ENCODE measurements at regions not wholly inside any gene's neighbourhood (a gene's known extent, or its start where the extent isn't known, plus 50 kb on each side); places are given as distances from the start of the nearest gene placed in this dataset.

DNA sequence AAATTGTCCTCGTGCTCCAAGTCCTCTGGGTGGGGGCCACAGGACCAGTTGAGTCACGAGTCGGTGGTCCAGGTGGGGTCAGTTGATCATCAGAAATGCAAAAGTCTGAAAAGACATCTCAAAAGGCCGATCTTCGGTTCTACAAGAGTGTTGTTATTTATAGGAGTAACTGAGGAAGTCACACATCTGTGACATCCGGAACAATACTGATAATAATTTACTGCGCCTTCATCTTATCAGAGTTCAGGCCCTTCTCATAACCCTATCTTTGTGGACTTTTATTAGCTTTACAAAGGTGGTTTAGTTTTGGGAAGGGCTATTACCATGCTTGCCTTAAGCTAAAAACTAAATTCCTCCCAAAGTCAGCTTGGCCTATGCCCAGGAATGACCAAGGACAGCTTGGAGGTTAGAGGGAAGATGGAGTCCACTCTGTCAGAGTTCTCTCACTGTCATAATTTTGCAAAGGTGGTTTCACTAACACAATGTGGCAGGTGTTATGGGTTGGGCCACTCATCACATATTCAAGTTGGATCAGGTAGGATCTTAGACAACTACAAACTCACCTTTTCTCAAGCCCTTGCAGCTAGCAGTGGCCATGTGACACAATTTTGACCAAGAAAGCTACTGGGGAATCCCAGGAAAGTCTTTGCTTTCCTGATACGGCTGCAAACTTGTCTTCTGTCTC is 54.7 kb upstream of the CHST3 start:
- TF ChIP-seq SP1 (IDR thresholded peaks at IDR 0.05) (no peak), SUZ12 (IDR thresholded peaks at IDR 0.05) (no peak)
